ENCODE measurements at regions not wholly inside any gene's neighbourhood (a gene's known extent, or its start where the extent isn't known, plus 50 kb on each side); places are given as distances from the start of the nearest gene placed in this dataset.

GRCh38 chr6:164006459-164006858, 591.9 kb downstream of the QKI start:
- Histone ChIP-seq H3K4me1 (ENCODE audit: insufficient read depth, low read length) (no peaks in the 10 kb centered on the region), H3K4me3 (ENCODE audit: low read length) (no peak overlapping the region), H3K36me3 (ENCODE audit: insufficient read depth, low read length) (no peaks in the 10 kb centered on the region), H3K27ac (ENCODE audit: low read depth, low read length) (no peak overlapping the region), H3K9me3 (ENCODE audit: low read length) (no peaks in the 10 kb centered on the region), H3K27me3 (ENCODE audit: insufficient read depth, low read length, poor library complexity, severe bottlenecking) (no peaks in the 10 kb centered on the region)
- CTCF ChIA-PET = no interaction called here
- H3K9me3 Mint-ChIP-seq = peaks cover 0 to 4% (median 0%) of the 10 kb centered on the region in 5 donors
- H3K36me3 Mint-ChIP-seq = no peaks in the 10 kb centered on the region
- no peaks in the 10 kb centered on the region for H3K4me1 Mint-ChIP-seq
- H3K27me3 Mint-ChIP-seq = peaks cover 2 to 10% of the 10 kb centered on the region in 2 donors
- POLR2A ChIA-PET = no interaction called here
- DNase-seq = no peak
- H3K4me3 Mint-ChIP-seq = no peak overlapping the region
- H3K27ac Mint-ChIP-seq = no peak overlapping the region

DNA sequence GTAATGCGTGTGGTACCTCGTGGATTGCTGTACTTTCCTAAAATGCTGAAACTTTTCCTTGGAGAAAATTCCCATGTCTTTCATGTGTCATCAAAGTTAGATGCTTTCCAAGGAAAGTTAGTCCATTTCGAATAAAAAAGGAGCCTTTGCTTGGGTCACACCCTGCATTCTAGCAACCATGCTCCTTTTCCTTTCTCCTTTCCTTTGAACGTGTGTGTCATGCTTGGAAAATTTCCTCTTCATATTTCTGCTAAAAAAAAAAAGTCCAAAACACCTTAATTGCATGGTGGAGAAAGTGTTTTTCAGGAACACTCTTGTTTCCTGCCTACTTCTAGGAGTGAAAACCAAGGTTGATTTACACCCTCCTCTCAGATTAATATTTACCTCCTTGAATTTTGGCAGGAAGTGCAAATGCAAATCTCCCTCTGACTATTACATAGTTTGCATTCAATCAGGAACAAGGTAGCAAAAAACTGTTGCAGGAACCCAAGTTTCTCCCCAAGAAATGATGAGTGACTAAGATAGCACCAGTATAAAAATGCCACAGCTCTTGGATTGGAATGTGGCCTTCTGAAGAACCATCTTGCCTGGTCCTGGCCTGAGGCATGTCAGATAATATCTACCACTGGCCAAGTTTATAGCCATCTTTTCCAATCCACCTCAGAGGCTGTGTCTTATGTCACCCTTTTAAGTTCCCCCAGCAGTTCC, 590.6 kb downstream of the QKI start:
- Histone ChIP-seq H3K36me3 (ENCODE audit: insufficient read depth, low read length) (no peaks in the 10 kb centered on the region), H3K9me3 (ENCODE audit: low read length) (no peaks in the 10 kb centered on the region), H3K27me3 (ENCODE audit: insufficient read depth, low read length, poor library complexity, severe bottlenecking) (no peaks in the 10 kb centered on the region), H3K4me3 (ENCODE audit: low read length) (no peak overlapping the region), H3K4me1 (ENCODE audit: insufficient read depth, low read length) (no peaks in the 10 kb centered on the region), H3K27ac (ENCODE audit: low read depth, low read length) (no peak overlapping the region)
- Mint-ChIP-seq H3K27ac (no peak overlapping the region), H3K4me1 (no peaks in the 10 kb centered on the region), H3K9me3 (peaks cover 0 to 4% (median 0%) of the 10 kb centered on the region in 5 donors), H3K36me3 (no peaks in the 10 kb centered on the region), H3K27me3 (peaks cover 2 to 15% of the 10 kb centered on the region in 2 donors), H3K4me3 (no peak overlapping the region)
- no peak for DNase-seq
- POLR2A ChIA-PET = no interaction called here
- CTCF ChIA-PET = no interaction called here

DNA sequence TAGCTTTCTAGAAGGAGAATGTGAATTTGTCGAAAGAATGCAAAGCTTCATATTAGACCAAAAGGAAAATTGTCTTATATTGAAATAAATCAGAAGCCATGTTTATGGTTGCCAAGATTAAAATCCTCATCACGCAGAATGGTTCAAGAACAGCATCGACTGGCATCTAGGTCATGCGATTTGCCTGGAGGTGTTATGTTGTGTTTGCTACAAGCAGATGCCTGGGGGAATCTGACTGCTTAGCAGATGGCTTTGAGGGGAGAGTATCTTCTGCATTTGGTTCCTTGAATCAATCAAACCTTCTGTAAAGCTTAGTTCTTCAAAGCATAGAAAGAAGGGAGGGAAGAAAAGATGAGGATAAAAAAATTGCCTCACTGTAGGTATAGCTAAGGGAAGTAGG, 585.8 kb downstream of the QKI start:
- H3K27me3 Mint-ChIP-seq = peaks cover 4 to 20% of the 10 kb centered on the region in 2 donors
- CTCF ChIA-PET = no interaction called here

DNA sequence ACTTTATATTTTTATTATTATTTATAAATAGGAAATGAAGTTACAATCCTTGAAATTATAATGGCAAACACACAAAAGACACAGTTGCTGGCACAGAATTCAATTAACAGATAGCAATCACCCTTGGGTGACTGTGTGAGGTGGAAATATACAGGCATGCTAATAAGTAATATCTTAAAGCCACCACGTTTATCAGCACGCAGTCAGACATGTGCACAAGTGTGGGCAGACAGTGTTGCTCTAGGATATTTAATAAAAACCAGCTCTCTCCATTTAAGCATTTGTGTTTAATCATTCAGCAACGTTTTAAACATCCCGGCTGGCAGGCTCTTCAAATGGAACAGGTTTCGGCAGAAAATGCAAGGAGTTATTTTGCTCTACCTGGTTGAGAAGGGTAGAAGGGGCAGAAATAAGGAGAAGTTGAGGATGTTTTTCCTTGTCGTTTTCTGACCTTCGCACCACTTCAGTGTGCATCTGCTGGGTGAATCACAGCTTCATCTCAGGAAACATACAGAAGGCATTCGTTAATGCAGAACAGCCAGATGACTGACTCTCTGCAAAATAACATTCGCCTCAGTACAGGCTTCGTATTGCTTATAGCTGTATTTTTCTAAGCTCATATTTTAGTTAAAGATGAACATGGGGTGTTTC, 585.1 kb downstream of the QKI start:
- H3K27ac ChIP-seq (ENCODE audit: low read depth, low read length) = no peak overlapping the region
- DNase-seq = no peak
- ChIA-PET CTCF (no interaction called here), POLR2A (no interaction called here)
- Mint-ChIP-seq H3K27me3 (peaks cover 4 to 20% of the 10 kb centered on the region in 2 donors), H3K36me3 (no peaks in the 10 kb centered on the region), H3K27ac (no peak overlapping the region), H3K4me3 (no peak overlapping the region), H3K9me3 (peaks cover 0 to 4% (median 2%) of the 10 kb centered on the region in 5 donors), H3K4me1 (no peaks in the 10 kb centered on the region)
- H3K4me3 ChIP-seq (ENCODE audit: low read length) = no peak overlapping the region
- H3K9me3 ChIP-seq (ENCODE audit: low read length) = no peaks in the 10 kb centered on the region
- no peaks in the 10 kb centered on the region for H3K27me3 ChIP-seq (ENCODE audit: insufficient read depth, low read length, poor library complexity, severe bottlenecking)
- H3K36me3 ChIP-seq (ENCODE audit: insufficient read depth, low read length) = no peaks in the 10 kb centered on the region
- H3K4me1 ChIP-seq (ENCODE audit: insufficient read depth, low read length) = no peaks in the 10 kb centered on the region

More for the DNA sequence above, 585.8 kb downstream of the QKI start:
- Mint-ChIP-seq H3K36me3 (no peaks in the 10 kb centered on the region), H3K4me3 (no peak overlapping the region), H3K4me1 (no peaks in the 10 kb centered on the region), H3K9me3 (peaks cover 0 to 4% (median 2%) of the 10 kb centered on the region in 5 donors), H3K27ac (no peak overlapping the region)
- POLR2A ChIA-PET = no interaction called here
- Histone ChIP-seq H3K9me3 (ENCODE audit: low read length) (no peaks in the 10 kb centered on the region), H3K4me3 (ENCODE audit: low read length) (no peak overlapping the region), H3K4me1 (ENCODE audit: insufficient read depth, low read length) (no peaks in the 10 kb centered on the region), H3K27me3 (ENCODE audit: insufficient read depth, low read length, poor library complexity, severe bottlenecking) (no peaks in the 10 kb centered on the region), H3K27ac (ENCODE audit: low read depth, low read length) (no peak overlapping the region), H3K36me3 (ENCODE audit: insufficient read depth, low read length) (no peaks in the 10 kb centered on the region)
- no peak for DNase-seq

- Mint-ChIP-seq H3K27me3 (peaks cover 4 to 20% of the 10 kb centered on the region in 2 donors), H3K4me1 (no peaks in the 10 kb centered on the region), H3K9me3 (peaks cover 0 to 4% (median 2%) of the 10 kb centered on the region in 5 donors), H3K4me3 (no peak overlapping the region), H3K27ac (no peak overlapping the region), H3K36me3 (no peaks in the 10 kb centered on the region)
- POLR2A ChIA-PET = no interaction called here
- Histone ChIP-seq H3K36me3 (ENCODE audit: insufficient read depth, low read length) (no peaks in the 10 kb centered on the region), H3K4me3 (ENCODE audit: low read length) (no peak overlapping the region), H3K4me1 (ENCODE audit: insufficient read depth, low read length) (no peaks in the 10 kb centered on the region), H3K27ac (ENCODE audit: low read depth, low read length) (no peak overlapping the region), H3K9me3 (ENCODE audit: low read length) (no peaks in the 10 kb centered on the region), H3K27me3 (ENCODE audit: insufficient read depth, low read length, poor library complexity, severe bottlenecking) (no peaks in the 10 kb centered on the region)
- DNase-seq = no peak
- CTCF ChIA-PET = no interaction called here
Observed at GRCh38 chr6:163998496-163998895, 584.0 kb downstream of the QKI start.

GRCh38 chr6:163996491-163996890, 582.0 kb downstream of the QKI start:
- no peaks in the 10 kb centered on the region for H3K4me1 ChIP-seq (ENCODE audit: insufficient read depth, low read length)
- Mint-ChIP-seq H3K27ac (no peak overlapping the region), H3K27me3 (peaks cover 2 to 10% of the 10 kb centered on the region in 2 donors), H3K36me3 (no peaks in the 10 kb centered on the region), H3K4me1 (no peaks in the 10 kb centered on the region), H3K4me3 (no peak overlapping the region), H3K9me3 (peaks cover 0 to 2% (median 0%) of the 10 kb centered on the region in 5 donors)
- DNase-seq = no peak
- POLR2A ChIA-PET = no interaction called here
- no peaks in the 10 kb centered on the region for H3K9me3 ChIP-seq (ENCODE audit: low read length)
- no peak overlapping the region for H3K4me3 ChIP-seq (ENCODE audit: low read length)
- no peaks in the 10 kb centered on the region for H3K27me3 ChIP-seq (ENCODE audit: insufficient read depth, low read length, poor library complexity, severe bottlenecking)
- no peaks in the 10 kb centered on the region for H3K36me3 ChIP-seq (ENCODE audit: insufficient read depth, low read length)
- H3K27ac ChIP-seq (ENCODE audit: low read depth, low read length) = no peak overlapping the region
- CTCF ChIA-PET = no interaction called here

GRCh38 chr6:163994566-163994965, 580.0 kb downstream of the QKI start:
- CTCF ChIA-PET = no interaction called here
- POLR2A ChIA-PET = no interaction called here
- peaks cover 0 to 2% (median 0%) of the 10 kb centered on the region in 5 donors for H3K9me3 Mint-ChIP-seq

DNA sequence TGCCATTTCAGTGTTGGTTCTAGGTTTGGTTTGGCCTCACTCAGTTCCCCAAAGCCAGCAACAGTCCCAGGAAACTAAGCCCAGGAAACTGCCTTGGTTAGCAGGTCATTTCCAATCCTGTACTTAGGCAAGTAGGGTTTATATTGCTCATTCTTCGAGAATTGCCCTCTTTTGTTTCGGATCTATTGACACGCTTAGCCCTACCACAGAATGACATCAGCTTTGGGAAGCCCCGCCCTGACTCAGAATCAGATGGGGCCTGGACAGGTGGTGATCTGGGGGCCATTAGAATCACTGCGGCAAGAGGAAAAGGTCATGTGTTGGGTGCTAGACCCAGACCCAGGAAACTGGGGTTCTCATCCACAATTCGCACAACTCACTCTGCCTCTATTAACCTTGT, 578.2 kb downstream of the QKI start:
- ChIA-PET POLR2A (no interaction called here), CTCF (no interaction called here)
- no peak overlapping the region for H3K27ac Mint-ChIP-seq
- H3K36me3 Mint-ChIP-seq = no peaks in the 10 kb centered on the region
- Histone ChIP-seq H3K4me1 (ENCODE audit: insufficient read depth, low read length) (no peaks in the 10 kb centered on the region), H3K27me3 (ENCODE audit: insufficient read depth, low read length, poor library complexity, severe bottlenecking) (no peaks in the 10 kb centered on the region), H3K9me3 (ENCODE audit: low read length) (no peaks in the 10 kb centered on the region), H3K36me3 (ENCODE audit: insufficient read depth, low read length) (no peaks in the 10 kb centered on the region), H3K4me3 (ENCODE audit: low read length) (no peak overlapping the region), H3K27ac (ENCODE audit: low read depth, low read length) (no peak overlapping the region)
- H3K27me3 Mint-ChIP-seq = peaks cover 4 to 5% of the 10 kb centered on the region in 2 donors
- H3K4me3 Mint-ChIP-seq = no peak overlapping the region
- H3K9me3 Mint-ChIP-seq = peaks cover 0 to 2% (median 0%) of the 10 kb centered on the region in 5 donors
- no peak for DNase-seq
- no peaks in the 10 kb centered on the region for H3K4me1 Mint-ChIP-seq

More at GRCh38 chr6:163994566-163994965, 580.0 kb downstream of the QKI start:
- Histone ChIP-seq H3K36me3 (ENCODE audit: insufficient read depth, low read length) (no peaks in the 10 kb centered on the region), H3K4me3 (ENCODE audit: low read length) (no peak overlapping the region), H3K27ac (ENCODE audit: low read depth, low read length) (no peak overlapping the region), H3K27me3 (ENCODE audit: insufficient read depth, low read length, poor library complexity, severe bottlenecking) (no peaks in the 10 kb centered on the region), H3K9me3 (ENCODE audit: low read length) (no peaks in the 10 kb centered on the region), H3K4me1 (ENCODE audit: insufficient read depth, low read length) (no peaks in the 10 kb centered on the region)
- H3K4me3 Mint-ChIP-seq = no peak overlapping the region
- H3K4me1 Mint-ChIP-seq = no peaks in the 10 kb centered on the region
- DNase-seq = no peak
- no peak overlapping the region for H3K27ac Mint-ChIP-seq
- H3K27me3 Mint-ChIP-seq = peaks cover 2 to 4% of the 10 kb centered on the region in 2 donors
- H3K36me3 Mint-ChIP-seq = no peaks in the 10 kb centered on the region
